Neural progenitor cell (in vitro differentiated cells): ENCODE measurements at regions not wholly inside any gene's neighbourhood (a gene's known extent, or its start where the extent isn't known, plus 50 kb on each side); places are given as distances from the start of the nearest gene placed in this dataset.

Experiments used
- EZH2 ChIP-seq: fragments of 200-600 bp; sonication (generic); IDR thresholded peaks from 2 replicates; pipeline ENCODE4 v1.6.1; 2017; ENCODE audit warnings: antibody characterized with exemption, mild to moderate bottlenecking, moderate library complexity
- TF ChIP-seq, protein P1 (sequence below): fragments of 200-600 bp; sonication (generic); IDR thresholded peaks from 2 replicates; pipeline ENCODE4 v1.5.1; 2017; ENCODE audit warnings: antibody characterized with exemption, mild to moderate bottlenecking

DNA sequence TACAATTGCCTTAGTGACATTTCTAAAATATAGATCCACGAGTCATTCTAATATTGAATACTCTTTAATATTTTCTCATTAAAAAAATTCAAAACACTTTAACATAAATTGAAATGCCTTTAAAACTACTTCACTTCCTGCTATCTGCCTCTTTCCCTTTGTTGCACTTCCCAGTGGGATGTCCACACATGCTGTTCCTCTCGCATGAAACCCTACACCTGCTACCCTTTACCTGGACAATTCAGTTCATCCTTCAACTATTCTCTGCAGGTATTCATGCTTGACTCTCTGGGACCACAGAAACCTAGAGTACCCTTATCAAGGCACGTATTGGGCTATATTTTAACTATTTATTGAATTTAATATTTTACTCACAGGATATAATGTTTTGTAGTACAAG is 373.3 kb upstream of the GALNT5 start:
- TF ChIP-seq, protein P1, sequence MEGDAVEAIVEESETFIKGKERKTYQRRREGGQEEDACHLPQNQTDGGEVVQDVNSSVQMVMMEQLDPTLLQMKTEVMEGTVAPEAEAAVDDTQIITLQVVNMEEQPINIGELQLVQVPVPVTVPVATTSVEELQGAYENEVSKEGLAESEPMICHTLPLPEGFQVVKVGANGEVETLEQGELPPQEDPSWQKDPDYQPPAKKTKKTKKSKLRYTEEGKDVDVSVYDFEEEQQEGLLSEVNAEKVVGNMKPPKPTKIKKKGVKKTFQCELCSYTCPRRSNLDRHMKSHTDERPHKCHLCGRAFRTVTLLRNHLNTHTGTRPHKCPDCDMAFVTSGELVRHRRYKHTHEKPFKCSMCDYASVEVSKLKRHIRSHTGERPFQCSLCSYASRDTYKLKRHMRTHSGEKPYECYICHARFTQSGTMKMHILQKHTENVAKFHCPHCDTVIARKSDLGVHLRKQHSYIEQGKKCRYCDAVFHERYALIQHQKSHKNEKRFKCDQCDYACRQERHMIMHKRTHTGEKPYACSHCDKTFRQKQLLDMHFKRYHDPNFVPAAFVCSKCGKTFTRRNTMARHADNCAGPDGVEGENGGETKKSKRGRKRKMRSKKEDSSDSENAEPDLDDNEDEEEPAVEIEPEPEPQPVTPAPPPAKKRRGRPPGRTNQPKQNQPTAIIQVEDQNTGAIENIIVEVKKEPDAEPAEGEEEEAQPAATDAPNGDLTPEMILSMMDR = no peak
- no peak for TF ChIP-seq EZH2
